ENCODE measurements at regions not wholly inside any gene's neighbourhood (a gene's known extent, or its start where the extent isn't known, plus 50 kb on each side); places are given as distances from the start of the nearest gene placed in this dataset.

GRCh38 chr19:30679789-30680188, 307.6 kb downstream of the ZNF536 start:
- H3K4me1 ChIP-seq (ENCODE audit: control insufficient read depth in 3 of 3, insufficient read depth in 2 of 3, low read depth in 1 of 3, low read length in 2 of 3) = no peaks in the 10 kb centered on the region
- H3K4me3 ChIP-seq (ENCODE audit: low read depth in 1 of 3, low read length in 3 of 3) = no peak overlapping the region
- WGBS, 3 donors = 56 to 79% (median 64%) methylated on average over 6 of the region's 6 CpGs
- H3K36me3 ChIP-seq (ENCODE audit: control insufficient read depth in 3 of 3, insufficient read depth in 2 of 3, low read depth in 1 of 3, low read length in 3 of 3) = no peaks in the 10 kb centered on the region
- no peak for FAIRE-seq
- no peaks in the 10 kb centered on the region for H3K9me3 ChIP-seq (ENCODE audit: control insufficient read depth in 2 of 2, insufficient read depth in 1 of 2, low read depth in 1 of 2, low read length in 1 of 2)
- DNase-seq = no peak
- no peak overlapping the region for H3K27ac ChIP-seq (ENCODE audit: low read depth in 1 of 3, low read length in 2 of 3)
- H3K27me3 ChIP-seq (ENCODE audit: control insufficient read depth in 3 of 3, insufficient read depth in 3 of 3, low read length in 3 of 3) = no peaks in the 10 kb centered on the region

GRCh38 chr19:30679153-30679702, 307.0 kb downstream of the ZNF536 start:
- FAIRE-seq = no peak
- H3K9me3 ChIP-seq (ENCODE audit: control insufficient read depth in 2 of 2, insufficient read depth in 1 of 2, low read depth in 1 of 2, low read length in 1 of 2) = no peaks in the 10 kb centered on the region
- 55 to 68% (median 58%) methylated on average over 16 of the region's 16 CpGs for WGBS, 3 donors
- no peak for DNase-seq
- H3K4me3 ChIP-seq (ENCODE audit: low read depth in 1 of 3, low read length in 3 of 3) = no peak overlapping the region
- H3K27ac ChIP-seq (ENCODE audit: low read depth in 1 of 3, low read length in 2 of 3) = no peak overlapping the region
- no peaks in the 10 kb centered on the region for H3K27me3 ChIP-seq (ENCODE audit: control insufficient read depth in 3 of 3, insufficient read depth in 3 of 3, low read length in 3 of 3)
- no peaks in the 10 kb centered on the region for H3K36me3 ChIP-seq (ENCODE audit: control insufficient read depth in 3 of 3, insufficient read depth in 2 of 3, low read depth in 1 of 3, low read length in 3 of 3)
- H3K4me1 ChIP-seq (ENCODE audit: control insufficient read depth in 3 of 3, insufficient read depth in 2 of 3, low read depth in 1 of 3, low read length in 2 of 3) = no peaks in the 10 kb centered on the region

- no peak for FAIRE-seq
- no peak overlapping the region for H3K27ac ChIP-seq (ENCODE audit: low read depth in 1 of 3, low read length in 2 of 3)
- H3K9me3 ChIP-seq (ENCODE audit: control insufficient read depth in 2 of 2, insufficient read depth in 1 of 2, low read depth in 1 of 2, low read length in 1 of 2) = no peaks in the 10 kb centered on the region
- no peaks in the 10 kb centered on the region for H3K27me3 ChIP-seq (ENCODE audit: control insufficient read depth in 3 of 3, insufficient read depth in 3 of 3, low read length in 3 of 3)
- no peak for DNase-seq
- 75 to 85% (median 84%) methylated on average over 10 of the region's 10 CpGs for WGBS, 3 donors
- no peak overlapping the region for H3K4me3 ChIP-seq (ENCODE audit: low read depth in 1 of 3, low read length in 3 of 3)
- no peaks in the 10 kb centered on the region for H3K36me3 ChIP-seq (ENCODE audit: control insufficient read depth in 3 of 3, insufficient read depth in 2 of 3, low read depth in 1 of 3, low read length in 3 of 3)
- no peaks in the 10 kb centered on the region for H3K4me1 ChIP-seq (ENCODE audit: control insufficient read depth in 3 of 3, insufficient read depth in 2 of 3, low read depth in 1 of 3, low read length in 2 of 3)
Measured at GRCh38 chr19:30678168-30678567, 306.0 kb downstream of the ZNF536 start.

- Histone ChIP-seq H3K27me3 (ENCODE audit: control insufficient read depth in 3 of 3, insufficient read depth in 3 of 3, low read length in 3 of 3) (no peaks in the 10 kb centered on the region), H3K4me1 (ENCODE audit: control insufficient read depth in 3 of 3, insufficient read depth in 2 of 3, low read depth in 1 of 3, low read length in 2 of 3) (no peaks in the 10 kb centered on the region), H3K27ac (ENCODE audit: low read depth in 1 of 3, low read length in 2 of 3) (no peak overlapping the region), H3K4me3 (ENCODE audit: low read depth in 1 of 3, low read length in 3 of 3) (no peak overlapping the region), H3K9me3 (ENCODE audit: control insufficient read depth in 2 of 2, insufficient read depth in 1 of 2, low read depth in 1 of 2, low read length in 1 of 2) (no peaks in the 10 kb centered on the region), H3K36me3 (ENCODE audit: control insufficient read depth in 3 of 3, insufficient read depth in 2 of 3, low read depth in 1 of 3, low read length in 3 of 3) (no peaks in the 10 kb centered on the region)
- DNase-seq (no peak), FAIRE-seq (no peak)
- 67 to 73% (median 68%) methylated on average over 6 of the region's 6 CpGs for WGBS, 3 donors
Measured at GRCh38 chr19:30677702-30678101, 305.5 kb downstream of the ZNF536 start.

GRCh38 chr19:30676990-30677679, 305.0 kb downstream of the ZNF536 start:
- Histone ChIP-seq H3K27me3 (ENCODE audit: control insufficient read depth in 3 of 3, insufficient read depth in 3 of 3, low read length in 3 of 3) (no peaks in the 10 kb centered on the region), H3K4me1 (ENCODE audit: control insufficient read depth in 3 of 3, insufficient read depth in 2 of 3, low read depth in 1 of 3, low read length in 2 of 3) (no peaks in the 10 kb centered on the region), H3K36me3 (ENCODE audit: control insufficient read depth in 3 of 3, insufficient read depth in 2 of 3, low read depth in 1 of 3, low read length in 3 of 3) (no peaks in the 10 kb centered on the region), H3K4me3 (ENCODE audit: low read depth in 1 of 3, low read length in 3 of 3) (no peak overlapping the region), H3K27ac (ENCODE audit: low read depth in 1 of 3, low read length in 2 of 3) (no peak overlapping the region), H3K9me3 (ENCODE audit: control insufficient read depth in 2 of 2, insufficient read depth in 1 of 2, low read depth in 1 of 2, low read length in 1 of 2) (no peaks in the 10 kb centered on the region)
- DNase-seq = no peak
- WGBS, 3 donors = 76 to 77% (median 77%) methylated on average over 8 of the region's 8 CpGs
- FAIRE-seq = no peak

- H3K36me3 ChIP-seq (ENCODE audit: control insufficient read depth in 3 of 3, insufficient read depth in 2 of 3, low read depth in 1 of 3, low read length in 3 of 3) = no peaks in the 10 kb centered on the region
- DNase-seq = no peak
- FAIRE-seq = no peak
- no peaks in the 10 kb centered on the region for H3K9me3 ChIP-seq (ENCODE audit: control insufficient read depth in 2 of 2, insufficient read depth in 1 of 2, low read depth in 1 of 2, low read length in 1 of 2)
- 29 to 70% (median 30%) methylated on average over 7 of the region's 7 CpGs for WGBS, 3 donors
- H3K4me3 ChIP-seq (ENCODE audit: low read depth in 1 of 3, low read length in 3 of 3) = no peak overlapping the region
- H3K27me3 ChIP-seq (ENCODE audit: control insufficient read depth in 3 of 3, insufficient read depth in 3 of 3, low read length in 3 of 3) = no peaks in the 10 kb centered on the region
- H3K27ac ChIP-seq (ENCODE audit: low read depth in 1 of 3, low read length in 2 of 3) = no peak overlapping the region
- no peaks in the 10 kb centered on the region for H3K4me1 ChIP-seq (ENCODE audit: control insufficient read depth in 3 of 3, insufficient read depth in 2 of 3, low read depth in 1 of 3, low read length in 2 of 3)
Measured at GRCh38 chr19:30675086-30675485, 302.9 kb downstream of the ZNF536 start.

- H3K27me3 ChIP-seq (ENCODE audit: control insufficient read depth in 3 of 3, insufficient read depth in 3 of 3, low read length in 3 of 3) = no peaks in the 10 kb centered on the region
- H3K9me3 ChIP-seq (ENCODE audit: control insufficient read depth in 2 of 2, insufficient read depth in 1 of 2, low read depth in 1 of 2, low read length in 1 of 2) = no peaks in the 10 kb centered on the region
- DNase-seq = no peak
- no peaks in the 10 kb centered on the region for H3K36me3 ChIP-seq (ENCODE audit: control insufficient read depth in 3 of 3, insufficient read depth in 2 of 3, low read depth in 1 of 3, low read length in 3 of 3)
- WGBS, 3 donors = 63 to 83% (median 77%) methylated on average over 6 of the region's 6 CpGs
- no peak for FAIRE-seq
- no peaks in the 10 kb centered on the region for H3K4me1 ChIP-seq (ENCODE audit: control insufficient read depth in 3 of 3, insufficient read depth in 2 of 3, low read depth in 1 of 3, low read length in 2 of 3)
- no peak overlapping the region for H3K27ac ChIP-seq (ENCODE audit: low read depth in 1 of 3, low read length in 2 of 3)
- H3K4me3 ChIP-seq (ENCODE audit: low read depth in 1 of 3, low read length in 3 of 3) = no peak overlapping the region
Measured at GRCh38 chr19:30674656-30675055, 302.5 kb downstream of the ZNF536 start.

GRCh38 chr19:30673336-30673735, 301.2 kb downstream of the ZNF536 start:
- FAIRE-seq = no peak
- H3K27ac ChIP-seq (ENCODE audit: low read depth in 1 of 3, low read length in 2 of 3) = no peak overlapping the region
- no peaks in the 10 kb centered on the region for H3K4me1 ChIP-seq (ENCODE audit: control insufficient read depth in 3 of 3, insufficient read depth in 2 of 3, low read depth in 1 of 3, low read length in 2 of 3)
- H3K4me3 ChIP-seq (ENCODE audit: low read depth in 1 of 3, low read length in 3 of 3) = no peak overlapping the region
- H3K27me3 ChIP-seq (ENCODE audit: control insufficient read depth in 3 of 3, insufficient read depth in 3 of 3, low read length in 3 of 3) = no peaks in the 10 kb centered on the region
- DNase-seq = no peak
- no peaks in the 10 kb centered on the region for H3K36me3 ChIP-seq (ENCODE audit: control insufficient read depth in 3 of 3, insufficient read depth in 2 of 3, low read depth in 1 of 3, low read length in 3 of 3)
- no peaks in the 10 kb centered on the region for H3K9me3 ChIP-seq (ENCODE audit: control insufficient read depth in 2 of 2, insufficient read depth in 1 of 2, low read depth in 1 of 2, low read length in 1 of 2)
- WGBS, 3 donors = 76 to 84% (median 83%) methylated on average over 8 of the region's 8 CpGs

- no peak for DNase-seq
- WGBS, 3 donors = 58 to 83% (median 74%) methylated on average over 5 of the region's 5 CpGs
Measured at GRCh38 chr19:30672926-30673325, 300.7 kb downstream of the ZNF536 start.

More at GRCh38 chr19:30672926-30673325, 300.7 kb downstream of the ZNF536 start:
- no peak overlapping the region for H3K4me3 ChIP-seq (ENCODE audit: low read depth in 1 of 3, low read length in 3 of 3)
- no peak for FAIRE-seq
- no peaks in the 10 kb centered on the region for H3K4me1 ChIP-seq (ENCODE audit: control insufficient read depth in 3 of 3, insufficient read depth in 2 of 3, low read depth in 1 of 3, low read length in 2 of 3)
- H3K27me3 ChIP-seq (ENCODE audit: control insufficient read depth in 3 of 3, insufficient read depth in 3 of 3, low read length in 3 of 3) = no peaks in the 10 kb centered on the region
- H3K36me3 ChIP-seq (ENCODE audit: control insufficient read depth in 3 of 3, insufficient read depth in 2 of 3, low read depth in 1 of 3, low read length in 3 of 3) = no peaks in the 10 kb centered on the region
- H3K27ac ChIP-seq (ENCODE audit: low read depth in 1 of 3, low read length in 2 of 3) = no peak overlapping the region
- H3K9me3 ChIP-seq (ENCODE audit: control insufficient read depth in 2 of 2, insufficient read depth in 1 of 2, low read depth in 1 of 2, low read length in 1 of 2) = no peaks in the 10 kb centered on the region
